OCI-LY1 (cell line): ENCODE measurements at regions not wholly inside any gene's neighbourhood (a gene's known extent, or its start where the extent isn't known, plus 50 kb on each side); places are given as distances from the start of the nearest gene placed in this dataset.

Experiments used
- H2AFZ ChIP-seq: fragments of 200-600 bp; sonication (generic), shearing (Covaris generic); 2 replicates; pipeline ENCODE4 v1.6.0; 2014; ENCODE audit warnings: antibody characterized with exemption, mild to moderate bottlenecking, low read length
- H3F3A ChIP-seq: fragments of 200-600 bp; sonication (generic), shearing (Covaris generic); 2 replicates; pipeline ENCODE4 v1.6.0; 2014; ENCODE audit warnings: mild to moderate bottlenecking, antibody characterized with exemption, low read length, moderate library complexity; ENCODE audit not compliant: insufficient read depth
- H3K27ac ChIP-seq: fragments of 200-600 bp; sonication (generic); 2 replicates; pipeline ENCODE4 v1.5.1; 2014; ENCODE audit warnings: low read length, mixed run types, mild to moderate bottlenecking, low read depth; ENCODE audit not compliant: poor library complexity, severe bottlenecking
- H3K27me3 ChIP-seq: fragments of 200-600 bp; sonication (generic); 2 replicates; pipeline ENCODE4 v1.6.0; 2014; ENCODE audit warnings: antibody characterized with exemption, mild to moderate bottlenecking, low read length, moderate library complexity; ENCODE audit not compliant: insufficient read depth
- H3K36me3 ChIP-seq: fragments of 200-600 bp; sonication (generic); 2 replicates; pipeline ENCODE4 v1.6.1; 2014; ENCODE audit warnings: mild to moderate bottlenecking, antibody characterized with exemption, low read length, moderate library complexity, mixed read lengths; ENCODE audit not compliant: insufficient read depth
- H3K4me1 ChIP-seq: fragments of 200-600 bp; sonication (generic); 2 replicates; pipeline ENCODE4 v1.5.1; 2014; ENCODE audit warnings: mild to moderate bottlenecking, low read length, moderate library complexity; ENCODE audit not compliant: insufficient read depth, severe bottlenecking
- H3K4me2 ChIP-seq: fragments of 200-600 bp; sonication (generic), shearing (Covaris generic); 2 replicates; pipeline ENCODE4 v1.6.1; 2014; ENCODE audit warnings: low read length
- H3K4me3 ChIP-seq: fragments of 200-600 bp; sonication (generic); 2 replicates; pipeline ENCODE4 v1.5.1; 2014; ENCODE audit warnings: low read length, low read depth, mild to moderate bottlenecking, mixed read lengths; ENCODE audit not compliant: poor library complexity, severe bottlenecking
- H3K79me2 ChIP-seq: fragments of 200-600 bp; shearing (Covaris generic); 2 replicates; pipeline ENCODE4 v1.6.1; 2016; ENCODE audit warnings: mixed run types, low read length, mixed read lengths; ENCODE audit not compliant: insufficient read depth
- H3K9ac ChIP-seq: fragments of 200-600 bp; sonication (generic), shearing (Covaris generic); 2 replicates; pipeline ENCODE4 v1.6.1; 2014; ENCODE audit warnings: mild to moderate bottlenecking, low read length, mixed read lengths
- H3K9me2 ChIP-seq: fragments of 200-600 bp; sonication (generic), shearing (Covaris generic); 2 replicates; pipeline ENCODE4 v1.6.1; 2014; ENCODE audit warnings: low read depth, mild to moderate bottlenecking, low read length, mixed read lengths
- H3K9me3 ChIP-seq: fragments of 200-600 bp; shearing (Covaris generic); 2 replicates; pipeline ENCODE4 v1.6.1; 2014; ENCODE audit warnings: low read length, mixed read lengths
- H4K20me1 ChIP-seq: fragments of 200-600 bp; sonication (generic), shearing (Covaris generic); 2 replicates; pipeline ENCODE4 v1.6.0; 2016; ENCODE audit warnings: mild to moderate bottlenecking, low read length; ENCODE audit not compliant: insufficient read depth
- EZH2 ChIP-seq: fragments of 200-600 bp; sonication (generic), shearing (Covaris generic); IDR thresholded peaks from 2 replicates; pipeline ENCODE4 v1.8.0; 2017; ENCODE audit warnings: borderline replicate concordance, mixed run types, mild to moderate bottlenecking, antibody characterized with exemption, low read length, moderate library complexity, mixed read lengths
- TF ChIP-seq, protein P1 (sequence below): fragments of 200-600 bp; sonication (generic), shearing (Covaris generic); IDR thresholded peaks from 2 replicates; pipeline ENCODE4 v1.5.1; 2017; ENCODE audit warnings: mild to moderate bottlenecking, antibody characterized with exemption, low read length, moderate library complexity, mixed read lengths

GRCh38 chr15:62428259-62428658, 263.2 kb upstream of the C2CD4B start:
- H3K27me3 ChIP-seq = no peaks in the 10 kb centered on the region
- H3K4me3 ChIP-seq = no peak overlapping the region
- H3K79me2 ChIP-seq = no peaks in the 10 kb centered on the region
- TF ChIP-seq, protein P1, sequence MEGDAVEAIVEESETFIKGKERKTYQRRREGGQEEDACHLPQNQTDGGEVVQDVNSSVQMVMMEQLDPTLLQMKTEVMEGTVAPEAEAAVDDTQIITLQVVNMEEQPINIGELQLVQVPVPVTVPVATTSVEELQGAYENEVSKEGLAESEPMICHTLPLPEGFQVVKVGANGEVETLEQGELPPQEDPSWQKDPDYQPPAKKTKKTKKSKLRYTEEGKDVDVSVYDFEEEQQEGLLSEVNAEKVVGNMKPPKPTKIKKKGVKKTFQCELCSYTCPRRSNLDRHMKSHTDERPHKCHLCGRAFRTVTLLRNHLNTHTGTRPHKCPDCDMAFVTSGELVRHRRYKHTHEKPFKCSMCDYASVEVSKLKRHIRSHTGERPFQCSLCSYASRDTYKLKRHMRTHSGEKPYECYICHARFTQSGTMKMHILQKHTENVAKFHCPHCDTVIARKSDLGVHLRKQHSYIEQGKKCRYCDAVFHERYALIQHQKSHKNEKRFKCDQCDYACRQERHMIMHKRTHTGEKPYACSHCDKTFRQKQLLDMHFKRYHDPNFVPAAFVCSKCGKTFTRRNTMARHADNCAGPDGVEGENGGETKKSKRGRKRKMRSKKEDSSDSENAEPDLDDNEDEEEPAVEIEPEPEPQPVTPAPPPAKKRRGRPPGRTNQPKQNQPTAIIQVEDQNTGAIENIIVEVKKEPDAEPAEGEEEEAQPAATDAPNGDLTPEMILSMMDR = no peak
- TF ChIP-seq EZH2 = no peak
- no peaks in the 10 kb centered on the region for H3F3A ChIP-seq
- H3K4me2 ChIP-seq = no peak overlapping the region
- no peaks in the 10 kb centered on the region for H3K9me3 ChIP-seq
- no peak overlapping the region for H2AFZ ChIP-seq
- H3K9ac ChIP-seq = no peak overlapping the region
- no peaks in the 10 kb centered on the region for H3K36me3 ChIP-seq
- no peaks in the 10 kb centered on the region for H3K4me1 ChIP-seq
- no peaks in the 10 kb centered on the region for H4K20me1 ChIP-seq
- no peak overlapping the region for H3K27ac ChIP-seq
- no peaks in the 10 kb centered on the region for H3K9me2 ChIP-seq

GRCh38 chr15:62428851-62429598, 263.9 kb upstream of the C2CD4B start:
- H3K27ac ChIP-seq = no peak overlapping the region
- no peaks in the 10 kb centered on the region for H3K36me3 ChIP-seq
- H3F3A ChIP-seq = no peaks in the 10 kb centered on the region
- no peaks in the 10 kb centered on the region for H3K27me3 ChIP-seq
- no peaks in the 10 kb centered on the region for H3K9me3 ChIP-seq
- H3K79me2 ChIP-seq = no peaks in the 10 kb centered on the region
- H3K4me1 ChIP-seq = no peaks in the 10 kb centered on the region
- no peak overlapping the region for H3K9ac ChIP-seq
- TF ChIP-seq, protein P1 = no peak
- no peak for TF ChIP-seq EZH2
- no peak overlapping the region for H2AFZ ChIP-seq
- no peaks in the 10 kb centered on the region for H4K20me1 ChIP-seq
- H3K4me3 ChIP-seq = no peak overlapping the region
- no peak overlapping the region for H3K4me2 ChIP-seq
- H3K9me2 ChIP-seq = no peaks in the 10 kb centered on the region

GRCh38 chr15:62430056-62430455, 265.0 kb upstream of the C2CD4B start:
- Histone ChIP-seq H3K4me2 (no peak overlapping the region), H3K27ac (no peak overlapping the region), H2AFZ (no peak overlapping the region), H3K27me3 (no peaks in the 10 kb centered on the region), H3K4me1 (no peaks in the 10 kb centered on the region), H3K9me3 (no peaks in the 10 kb centered on the region), H3K79me2 (no peaks in the 10 kb centered on the region), H3F3A (no peaks in the 10 kb centered on the region), H4K20me1 (no peaks in the 10 kb centered on the region), H3K4me3 (no peak overlapping the region), H3K9me2 (no peaks in the 10 kb centered on the region), H3K9ac (no peak overlapping the region), H3K36me3 (no peaks in the 10 kb centered on the region)
- TF ChIP-seq EZH2 = no peak
- TF ChIP-seq, protein P1 = no peak
